ENCODE measurements at regions not wholly inside any gene's neighbourhood (a gene's known extent, or its start where the extent isn't known, plus 50 kb on each side); places are given as distances from the start of the nearest gene placed in this dataset.

DNA sequence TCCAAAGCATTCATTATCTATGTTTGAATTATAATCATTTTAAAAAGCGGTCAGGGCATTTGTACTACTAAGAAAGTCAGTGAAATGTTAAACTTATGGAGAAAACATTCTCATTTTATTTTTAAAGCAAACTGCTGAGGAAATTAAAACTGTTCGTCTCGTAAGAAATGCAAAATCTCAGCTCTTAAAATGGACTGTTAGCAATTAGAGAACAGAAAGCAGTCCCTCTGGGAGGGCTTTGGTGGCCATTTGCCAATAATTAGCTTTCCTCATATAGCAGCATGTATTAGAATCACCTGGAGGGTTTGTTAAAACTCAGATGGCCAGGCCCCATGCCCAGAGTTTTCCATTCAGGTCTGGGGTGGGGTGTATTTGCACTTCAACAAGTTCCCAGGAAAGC, 120.7 kb upstream of the RASEF start:
- no peak for ATAC-seq
- H3K4me1 ChIP-seq, result no peaks in the 10 kb centered on the region
- H3K27me3 ChIP-seq, result peaks cover 20% of the 10 kb centered on the region
- no peaks in the 10 kb centered on the region for H3K36me3 ChIP-seq
- TF ChIP-seq POLR2A (IDR thresholded peaks at IDR 0.05), result no peak
- TF ChIP-seq, protein P1, sequence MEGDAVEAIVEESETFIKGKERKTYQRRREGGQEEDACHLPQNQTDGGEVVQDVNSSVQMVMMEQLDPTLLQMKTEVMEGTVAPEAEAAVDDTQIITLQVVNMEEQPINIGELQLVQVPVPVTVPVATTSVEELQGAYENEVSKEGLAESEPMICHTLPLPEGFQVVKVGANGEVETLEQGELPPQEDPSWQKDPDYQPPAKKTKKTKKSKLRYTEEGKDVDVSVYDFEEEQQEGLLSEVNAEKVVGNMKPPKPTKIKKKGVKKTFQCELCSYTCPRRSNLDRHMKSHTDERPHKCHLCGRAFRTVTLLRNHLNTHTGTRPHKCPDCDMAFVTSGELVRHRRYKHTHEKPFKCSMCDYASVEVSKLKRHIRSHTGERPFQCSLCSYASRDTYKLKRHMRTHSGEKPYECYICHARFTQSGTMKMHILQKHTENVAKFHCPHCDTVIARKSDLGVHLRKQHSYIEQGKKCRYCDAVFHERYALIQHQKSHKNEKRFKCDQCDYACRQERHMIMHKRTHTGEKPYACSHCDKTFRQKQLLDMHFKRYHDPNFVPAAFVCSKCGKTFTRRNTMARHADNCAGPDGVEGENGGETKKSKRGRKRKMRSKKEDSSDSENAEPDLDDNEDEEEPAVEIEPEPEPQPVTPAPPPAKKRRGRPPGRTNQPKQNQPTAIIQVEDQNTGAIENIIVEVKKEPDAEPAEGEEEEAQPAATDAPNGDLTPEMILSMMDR (IDR thresholded peaks at IDR 0.05), result no peak
- TF ChIP-seq EP300 (IDR thresholded peaks at IDR 0.05), result no peak
- no peak for TF ChIP-seq POLR2AphosphoS5 (IDR thresholded peaks at IDR 0.05)
- 34 to 72% methylated on average over 3 of the region's 3 CpGs for WGBS, 2 donors (ENCODE audit: low coverage in 1 of 2)
- no peak overlapping the region for H3K27ac ChIP-seq
- no peaks in the 10 kb centered on the region for H3K9me3 ChIP-seq
- H3K4me3 ChIP-seq, result no peak overlapping the region

DNA sequence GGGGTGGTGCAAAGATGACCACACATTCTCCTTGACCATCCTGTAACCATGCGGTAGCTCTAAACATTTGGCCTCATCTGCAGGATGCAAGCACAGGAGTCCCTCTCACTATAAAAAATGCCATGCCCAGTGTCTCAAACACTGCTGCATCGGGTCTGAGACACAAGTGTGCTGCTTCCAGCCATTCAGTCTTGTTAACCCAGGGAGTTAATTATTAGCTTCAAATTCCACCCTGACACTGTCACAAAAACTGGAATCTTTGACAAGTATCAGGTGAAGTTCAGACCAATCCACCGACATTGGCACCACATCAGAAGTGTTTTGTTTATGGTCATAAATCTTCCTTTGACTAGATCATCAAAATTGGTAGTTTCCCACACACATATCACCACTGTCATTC, 119.1 kb upstream of the RASEF start:
- Histone ChIP-seq H3K4me1 (no peaks in the 10 kb centered on the region), H3K36me3 (no peaks in the 10 kb centered on the region), H3K27ac (no peak overlapping the region), H3K27me3 (peaks cover 14% of the 10 kb centered on the region), H3K4me3 (no peak overlapping the region), H3K9me3 (peaks cover 0 to 8% (median 0%) of the 10 kb centered on the region in 3 donors)
- no peak for ATAC-seq
- no peak for TF ChIP-seq EP300 (IDR thresholded peaks at IDR 0.05)
- no peak for TF ChIP-seq POLR2A (IDR thresholded peaks at IDR 0.05)
- TF ChIP-seq, protein P1 (IDR thresholded peaks at IDR 0.05), result no peak
- TF ChIP-seq POLR2AphosphoS5 (IDR thresholded peaks at IDR 0.05), result no peak
- 61 to 66% methylated on average over 3 of the region's 3 CpGs for WGBS, 2 donors (ENCODE audit: low coverage in 1 of 2)

DNA sequence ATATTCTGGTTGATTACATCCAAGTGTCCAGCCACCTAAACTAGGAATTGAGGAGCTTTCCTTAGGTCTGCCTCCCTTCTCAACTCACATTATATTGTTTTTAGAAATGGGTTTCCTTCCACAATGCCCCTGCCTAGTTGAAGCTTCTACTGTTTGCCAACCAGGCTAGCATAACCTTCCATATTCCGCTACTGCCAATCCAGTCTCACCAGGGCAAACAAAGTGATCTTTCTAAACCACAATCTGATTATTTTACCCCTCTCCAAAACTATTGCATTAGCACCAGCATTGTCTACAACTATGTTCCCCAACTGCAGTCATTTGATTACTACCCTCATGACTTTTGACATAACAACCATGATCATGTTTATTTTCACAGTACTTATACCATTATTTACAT, 115.8 kb upstream of the RASEF start:
- 80 to 100% methylated on average over 1 of the region's 1 CpG for WGBS, 2 donors (ENCODE audit: low coverage in 1 of 2)
- Histone ChIP-seq H3K4me3 (no peak overlapping the region), H3K27ac (no peak overlapping the region), H3K36me3 (no peaks in the 10 kb centered on the region), H3K9me3 (peaks cover 0 to 27% (median 0%) of the 10 kb centered on the region in 3 donors), H3K27me3 (peaks cover 5% of the 10 kb centered on the region), H3K4me1 (no peaks in the 10 kb centered on the region)
- TF ChIP-seq EP300 (IDR thresholded peaks at IDR 0.05) (no peak), POLR2A (IDR thresholded peaks at IDR 0.05) (no peak)
- TF ChIP-seq, protein P1 (IDR thresholded peaks at IDR 0.05), result no peak
- no peak for ATAC-seq

DNA sequence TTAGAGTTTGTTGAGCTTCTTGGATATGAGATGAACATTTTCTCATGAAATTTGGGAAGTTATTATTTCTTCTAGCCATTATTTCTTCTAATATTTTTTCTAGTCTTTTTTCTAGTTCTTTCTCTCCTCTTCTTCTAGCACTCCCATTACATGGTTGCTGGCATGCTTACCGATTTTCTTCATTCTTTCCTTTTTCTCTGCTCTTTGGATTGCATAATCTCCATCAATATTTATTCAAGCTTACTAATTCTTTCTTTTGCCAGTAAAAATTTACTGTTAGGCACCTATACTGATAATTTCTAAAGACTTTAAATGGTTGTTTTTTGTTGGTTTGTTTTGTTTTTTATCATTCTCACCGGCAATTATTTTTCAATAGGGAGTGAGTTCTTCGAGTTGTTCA, 114.8 kb upstream of the RASEF start:
- 88 to 96% methylated on average over 3 of the region's 3 CpGs for WGBS, 2 donors (ENCODE audit: low coverage in 1 of 2)
- no peak for ATAC-seq

DNA sequence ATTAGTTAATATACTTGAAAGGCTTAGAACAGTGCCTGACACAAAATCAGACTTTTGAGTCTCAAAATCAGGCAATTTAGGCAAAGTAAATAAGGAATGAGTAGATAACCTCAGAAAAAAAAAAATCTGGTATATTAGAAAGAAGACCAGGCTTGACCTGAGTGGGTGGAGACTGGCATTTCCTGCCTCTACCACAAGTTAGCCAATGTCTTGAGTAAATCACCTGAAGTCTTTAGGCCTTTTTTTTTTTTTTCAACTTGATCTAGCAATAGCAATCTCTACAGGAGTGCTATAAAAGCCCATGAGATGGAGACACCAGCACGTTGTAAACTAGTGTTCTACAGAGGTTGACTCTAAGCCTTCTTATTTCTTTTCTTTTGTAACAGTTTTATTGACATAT, 104.2 kb upstream of the RASEF start:
- 63 to 64% methylated on average over 1 of the region's 1 CpG for WGBS, 2 donors (ENCODE audit: low coverage in 1 of 2)
- no peak for ATAC-seq
- Histone ChIP-seq H3K4me1 (no peaks in the 10 kb centered on the region), H3K27ac (no peak overlapping the region), H3K9me3 (peaks cover 0 to 5% (median 0%) of the 10 kb centered on the region in 3 donors), H3K4me3 (no peak overlapping the region), H3K27me3 (no peaks in the 10 kb centered on the region), H3K36me3 (no peaks in the 10 kb centered on the region)
- TF ChIP-seq EP300 (IDR thresholded peaks at IDR 0.05) (no peak), POLR2A (IDR thresholded peaks at IDR 0.05) (no peak), POLR2AphosphoS5 (IDR thresholded peaks at IDR 0.05) (no peak)
- TF ChIP-seq, protein P1 (IDR thresholded peaks at IDR 0.05), result no peak

More for the DNA sequence above, 114.8 kb upstream of the RASEF start:
- Histone ChIP-seq H3K9me3 (peaks cover 0 to 37% (median 0%) of the 10 kb centered on the region in 3 donors), H3K4me1 (no peaks in the 10 kb centered on the region), H3K27ac (no peak overlapping the region), H3K36me3 (no peaks in the 10 kb centered on the region), H3K27me3 (peaks cover 5% of the 10 kb centered on the region), H3K4me3 (no peak overlapping the region)
- TF ChIP-seq POLR2A (IDR thresholded peaks at IDR 0.05) (no peak), EP300 (IDR thresholded peaks at IDR 0.05) (no peak), POLR2AphosphoS5 (IDR thresholded peaks at IDR 0.05) (no peak)
- TF ChIP-seq, protein P1 (IDR thresholded peaks at IDR 0.05), result no peak
